GM23338 (cell line): ENCODE measurements at regions not wholly inside any gene's neighbourhood (a gene's known extent, or its start where the extent isn't known, plus 50 kb on each side); places are given as distances from the start of the nearest gene placed in this dataset.
"Not testable (repeated sequence)": the region's sequence is repeated elsewhere in the genome, so short reads cannot be mapped to it uniquely, and the experiment has no call there.

ENCODE experiments used
- EZH2 ChIP-seq: fragments of 200-600 bp; sonication (generic); IDR thresholded peaks from one replicate; pipeline ENCODE4 v1.8.0; 2017; ENCODE audit warnings: antibody characterized with exemption, mild to moderate bottlenecking, low read depth; ENCODE audit not compliant: unreplicated experiment
- NANOG ChIP-seq: IDR thresholded peaks from 2 replicates; pipeline ENCODE4 v1.6.1; 2016; ENCODE audit warnings: antibody characterized with exemption, borderline replicate concordance
- POLR2AphosphoS5 ChIP-seq: IDR thresholded peaks from 2 replicates; pipeline ENCODE4 v1.6.1; 2016; ENCODE audit warnings: antibody characterized with exemption, low read depth
- TF ChIP-seq, protein P1 (sequence below), 2 experiments: fragments of 200-600 bp in 1 of 2; sonication (generic) in 1 of 2; conservative IDR thresholded peaks; 2 replicates each; pipeline versions ENCODE4 v1.5.1 to v1.6.1; 2016 to 2017; ENCODE audit warnings: antibody characterized with exemption in 2 of 2, low read depth in 2 of 2, mild to moderate bottlenecking in 2 of 2, moderate library complexity in 1 of 2

DNA sequence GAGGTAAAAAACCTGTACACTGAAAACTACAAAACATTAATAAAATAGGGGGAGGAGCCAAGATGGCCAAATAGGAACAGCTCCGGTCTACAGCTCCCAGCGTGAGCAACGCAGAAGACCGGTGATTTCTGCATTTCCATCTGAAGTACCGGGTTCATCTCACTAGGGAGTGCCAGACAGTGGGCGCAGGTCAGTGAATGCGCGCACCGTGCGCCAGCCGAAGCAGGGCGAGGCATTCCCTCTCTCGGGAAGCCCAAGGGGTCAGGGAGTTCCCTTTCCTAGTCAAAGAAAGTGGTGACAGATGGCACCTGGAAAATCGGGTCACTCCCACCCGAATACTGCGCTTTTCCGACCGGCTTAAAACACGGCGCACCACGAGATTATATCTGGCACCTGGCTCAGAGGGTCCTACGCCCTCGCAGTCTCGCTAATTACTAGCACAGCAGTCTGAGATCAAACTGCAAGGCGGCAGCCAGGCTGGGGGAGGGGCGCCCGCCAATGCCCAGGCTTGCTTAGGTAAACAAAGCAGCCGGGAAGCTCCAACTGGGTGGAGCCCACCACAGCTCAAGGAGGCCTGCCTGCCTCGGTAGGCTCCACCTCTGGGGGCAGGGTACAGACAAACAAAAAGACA, 400.9 kb upstream of the FGF16 start:
- TF ChIP-seq, protein P1, sequence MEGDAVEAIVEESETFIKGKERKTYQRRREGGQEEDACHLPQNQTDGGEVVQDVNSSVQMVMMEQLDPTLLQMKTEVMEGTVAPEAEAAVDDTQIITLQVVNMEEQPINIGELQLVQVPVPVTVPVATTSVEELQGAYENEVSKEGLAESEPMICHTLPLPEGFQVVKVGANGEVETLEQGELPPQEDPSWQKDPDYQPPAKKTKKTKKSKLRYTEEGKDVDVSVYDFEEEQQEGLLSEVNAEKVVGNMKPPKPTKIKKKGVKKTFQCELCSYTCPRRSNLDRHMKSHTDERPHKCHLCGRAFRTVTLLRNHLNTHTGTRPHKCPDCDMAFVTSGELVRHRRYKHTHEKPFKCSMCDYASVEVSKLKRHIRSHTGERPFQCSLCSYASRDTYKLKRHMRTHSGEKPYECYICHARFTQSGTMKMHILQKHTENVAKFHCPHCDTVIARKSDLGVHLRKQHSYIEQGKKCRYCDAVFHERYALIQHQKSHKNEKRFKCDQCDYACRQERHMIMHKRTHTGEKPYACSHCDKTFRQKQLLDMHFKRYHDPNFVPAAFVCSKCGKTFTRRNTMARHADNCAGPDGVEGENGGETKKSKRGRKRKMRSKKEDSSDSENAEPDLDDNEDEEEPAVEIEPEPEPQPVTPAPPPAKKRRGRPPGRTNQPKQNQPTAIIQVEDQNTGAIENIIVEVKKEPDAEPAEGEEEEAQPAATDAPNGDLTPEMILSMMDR (conservative IDR thresholded peaks at IDR 0.05; ENCODE audit: low read depth in 2 of 2): not testable (repeated sequence)
- peak; percentile 37; the same call in 1 of the 2 replicates for TF ChIP-seq POLR2AphosphoS5
- not testable (repeated sequence) for TF ChIP-seq EZH2, NANOG
